ENCODE measurements at regions not wholly inside any gene's neighbourhood (a gene's known extent, or its start where the extent isn't known, plus 50 kb on each side); places are given as distances from the start of the nearest gene placed in this dataset.

GRCh38 chr11:115803073-115803740 lies 299.0 kb upstream of the CADM1 start:
- Mint-ChIP-seq H3K9me3 (peaks cover 8% of the 10 kb centered on the region), H3K4me1 (ENCODE audit: unreplicated experiment) (no peaks in the 10 kb centered on the region), H3K27me3 (peaks cover 4% of the 10 kb centered on the region), H3K4me3 (no peak overlapping the region), H3K36me3 (no peaks in the 10 kb centered on the region), H3K27ac (no peak overlapping the region)
- TF ChIP-seq CTCF (conservative IDR thresholded peaks at IDR 0.05): no peak
- no peak for DNase-seq (ENCODE audit: extremely low spot score, unreplicated experiment)

- Mint-ChIP-seq H3K4me3 (no peak overlapping the region), H3K27me3 (peaks cover 4% of the 10 kb centered on the region), H3K9me3 (peaks cover 8% of the 10 kb centered on the region), H3K4me1 (ENCODE audit: unreplicated experiment) (no peaks in the 10 kb centered on the region), H3K36me3 (no peaks in the 10 kb centered on the region), H3K27ac (no peak overlapping the region)
- no peak for TF ChIP-seq CTCF (conservative IDR thresholded peaks at IDR 0.05)
- DNase-seq (ENCODE audit: extremely low spot score, unreplicated experiment): no peak
Observed at GRCh38 chr11:115802641-115803040, 298.4 kb upstream of the CADM1 start.

- Mint-ChIP-seq H3K36me3 (no peaks in the 10 kb centered on the region), H3K27ac (no peak overlapping the region), H3K4me3 (no peak overlapping the region), H3K4me1 (ENCODE audit: unreplicated experiment) (no peaks in the 10 kb centered on the region), H3K27me3 (peaks cover 11% of the 10 kb centered on the region), H3K9me3 (no peaks in the 10 kb centered on the region)
- DNase-seq (ENCODE audit: extremely low spot score, unreplicated experiment): no peak
- no peak for TF ChIP-seq CTCF (conservative IDR thresholded peaks at IDR 0.05)
Observed at GRCh38 chr11:115792903-115793302, 288.7 kb upstream of the CADM1 start.

- Mint-ChIP-seq H3K4me1 (ENCODE audit: unreplicated experiment) (no peaks in the 10 kb centered on the region), H3K36me3 (no peaks in the 10 kb centered on the region), H3K9me3 (peaks cover 5% of the 10 kb centered on the region), H3K27ac (no peak overlapping the region), H3K4me3 (no peak overlapping the region), H3K27me3 (no peaks in the 10 kb centered on the region)
- no peak for TF ChIP-seq CTCF (conservative IDR thresholded peaks at IDR 0.05)
- DNase-seq (ENCODE audit: extremely low spot score, unreplicated experiment): no peak
Observed at GRCh38 chr11:115787302-115787701, 283.1 kb upstream of the CADM1 start.

GRCh38 chr11:115784796-115785521 lies 280.7 kb upstream of the CADM1 start:
- Mint-ChIP-seq H3K4me1 (ENCODE audit: unreplicated experiment) (peaks cover 5% of the 10 kb centered on the region), H3K27ac (no peak overlapping the region), H3K4me3 (no peak overlapping the region), H3K36me3 (no peaks in the 10 kb centered on the region), H3K27me3 (no peaks in the 10 kb centered on the region), H3K9me3 (peaks cover 5% of the 10 kb centered on the region)
- no peak for DNase-seq (ENCODE audit: extremely low spot score, unreplicated experiment)
- TF ChIP-seq CTCF (conservative IDR thresholded peaks at IDR 0.05): no peak

Measured in type B pancreatic cell (in vitro differentiated cells).